Activated CD8-positive, alpha-beta memory T cell treated with anti-CD3 and anti-CD28 coated beads, Interleukin-2, amount 50 U/mL, for 1 hour (primary cell): ENCODE measurements at regions not wholly inside any gene's neighbourhood (a gene's known extent, or its start where the extent isn't known, plus 50 kb on each side); places are given as distances from the start of the nearest gene placed in this dataset.
"Not testable (repeated sequence)": the region's sequence is repeated elsewhere in the genome, so short reads cannot be mapped to it uniquely, and the experiment has no call there.

Experiments
- DNase-seq: peaks from one replicate; pipeline ENCODE4 v3.0.0-alpha.2; 2020; ENCODE audit errors: extremely low read depth

GRCh38 chr11:69950120-69950519 is 128.0 kb upstream of the ANO1 start:
- DNase-seq = no peak

- no peak for DNase-seq
These were observed 127.5 kb upstream of the ANO1 start for GRCh38 chr11:69950621-69951020.

DNA sequence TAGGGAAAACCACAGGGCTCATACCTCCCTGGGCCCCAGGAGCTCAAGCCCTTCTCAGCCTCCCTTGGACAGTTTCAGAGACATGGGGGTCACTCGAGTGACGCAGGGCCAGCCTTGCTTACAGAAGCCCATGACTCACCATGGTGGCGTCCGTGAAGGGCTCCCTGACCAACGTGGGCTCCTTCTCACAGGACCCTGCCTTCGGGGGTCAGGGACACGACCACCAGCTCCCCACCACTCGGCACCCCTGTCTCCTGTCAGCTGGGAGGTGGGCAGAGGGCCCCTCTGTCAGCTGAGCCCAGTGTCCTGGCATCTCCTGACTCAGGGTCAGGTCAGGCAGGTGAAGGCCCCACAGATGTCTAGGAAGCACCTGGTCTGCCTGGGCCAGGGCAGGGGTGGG is 126.3 kb upstream of the ANO1 start:
- no peak for DNase-seq

DNA sequence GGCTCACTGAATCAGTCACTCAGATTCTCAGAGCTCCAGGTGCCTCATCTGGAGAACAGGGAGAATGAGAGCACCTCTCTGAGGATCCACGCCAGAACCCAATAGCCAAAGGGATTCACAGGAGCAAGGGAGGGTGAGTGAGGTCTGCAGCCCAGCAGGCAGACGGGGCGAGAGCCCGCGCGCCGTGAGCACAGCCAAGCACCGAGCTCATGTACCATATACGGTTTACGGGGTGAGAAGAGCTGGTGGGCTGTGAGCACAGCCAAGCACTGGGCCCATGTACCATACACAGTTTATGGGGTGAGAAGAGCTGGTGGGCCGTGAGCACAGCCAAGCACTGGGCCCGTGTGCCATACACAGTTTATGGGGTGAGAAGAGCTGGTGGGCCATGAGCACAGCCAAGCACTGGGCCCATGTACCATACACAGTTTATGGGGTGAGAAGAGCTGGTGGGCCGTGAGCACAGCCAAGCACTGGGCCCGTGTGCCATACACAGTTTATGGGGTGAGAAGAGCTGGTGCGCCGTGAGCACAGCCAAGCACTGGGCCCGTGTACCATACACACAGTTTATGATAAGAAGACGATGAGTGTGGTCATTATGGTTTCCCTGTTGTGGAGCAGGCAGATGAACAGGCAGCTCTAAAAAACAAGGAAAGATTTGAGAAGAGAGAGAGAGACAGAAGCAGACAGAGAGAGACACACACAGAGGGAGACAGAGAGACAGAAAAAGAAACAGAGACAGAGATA is 125.7 kb upstream of the ANO1 start:
- DNase-seq = not testable (repeated sequence)

- no peak for DNase-seq
These were observed 124.8 kb upstream of the ANO1 start for GRCh38 chr11:69953356-69953755.

DNA sequence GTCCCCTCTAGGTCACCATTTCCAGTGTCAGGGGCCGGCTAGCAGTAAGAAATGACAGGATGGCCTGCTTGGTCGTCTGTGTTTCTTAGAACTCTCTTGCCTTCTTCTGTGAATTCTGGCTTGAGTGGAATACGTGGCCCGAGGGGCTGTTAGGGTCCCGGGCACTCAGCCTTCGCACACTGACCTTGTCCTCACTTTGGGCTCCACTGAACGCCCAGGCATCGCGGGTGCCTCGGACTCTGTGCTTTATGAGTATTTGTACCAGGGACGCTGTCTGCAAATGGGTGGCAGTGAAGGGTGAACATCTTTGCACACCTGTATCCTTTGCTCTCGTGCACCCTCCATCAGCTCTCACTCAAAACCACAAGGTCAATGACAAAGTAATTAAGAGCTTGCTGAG is 123.4 kb upstream of the ANO1 start:
- DNase-seq = no peak

GRCh38 chr11:69956669-69957190 is 121.4 kb upstream of the ANO1 start:
- DNase-seq = no peak

DNA sequence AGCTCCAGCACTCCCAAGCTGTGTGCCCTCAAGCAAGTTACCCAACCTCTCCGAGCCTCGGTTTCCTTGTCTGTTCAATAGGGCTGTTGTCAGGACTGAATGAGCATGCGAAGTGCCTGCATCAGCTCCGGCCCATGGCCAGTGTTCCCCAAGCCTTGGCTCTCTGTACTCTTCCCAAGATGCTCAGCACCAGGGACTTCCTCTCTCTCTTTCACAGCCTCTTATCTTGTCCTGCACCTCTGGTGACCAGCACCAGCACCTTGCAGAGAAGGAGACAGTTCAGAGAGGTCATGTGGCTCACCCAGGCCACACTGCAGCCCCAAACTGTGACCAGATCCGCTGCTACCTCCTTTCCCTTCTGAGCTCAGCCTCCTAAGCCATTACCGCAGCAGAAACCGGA is 120.3 kb upstream of the ANO1 start:
- no peak for DNase-seq

GRCh38 chr11:69958308-69958707 is 119.8 kb upstream of the ANO1 start:
- DNase-seq = no peak

DNA sequence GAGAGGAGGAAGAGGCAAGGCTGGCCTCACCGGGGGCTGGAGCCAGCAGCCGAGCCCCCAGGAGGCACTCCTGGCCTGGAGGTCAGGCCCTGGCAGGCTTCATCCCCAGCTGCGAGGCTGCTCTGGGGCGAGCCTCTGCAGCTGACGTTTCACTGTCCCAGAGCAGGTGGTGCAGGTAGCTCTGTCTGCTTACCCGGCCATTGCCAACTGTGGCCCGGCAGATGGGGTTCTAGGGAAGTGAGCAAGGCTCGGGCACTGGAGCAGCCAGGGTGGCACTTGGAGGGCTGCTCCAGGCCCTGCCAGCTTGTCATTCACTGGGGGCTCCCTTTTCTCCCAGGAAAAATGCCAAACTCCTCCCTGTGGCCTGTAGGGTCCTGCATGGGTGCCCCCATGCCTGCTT is 118.7 kb upstream of the ANO1 start:
- no peak for DNase-seq

DNA sequence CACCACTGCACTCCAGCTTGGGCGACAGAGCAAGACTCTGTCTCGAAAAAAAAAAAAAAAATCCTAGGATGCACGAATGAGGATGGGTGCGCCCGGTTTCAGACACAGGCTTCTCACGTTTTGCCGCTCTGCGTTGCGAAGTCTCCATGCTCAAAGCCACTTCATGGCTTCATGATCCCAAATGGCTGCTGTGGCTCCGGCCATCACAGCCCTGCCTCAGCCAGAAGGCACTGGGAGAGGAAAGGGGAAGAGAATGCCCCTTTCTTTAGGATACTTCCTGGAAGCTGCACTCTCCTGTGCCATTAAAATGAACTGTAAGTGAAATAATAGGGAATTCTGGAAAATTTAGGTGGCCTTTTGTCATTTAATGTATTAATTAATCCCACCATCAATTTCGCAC is 116.4 kb upstream of the ANO1 start:
- no peak for DNase-seq

DNA sequence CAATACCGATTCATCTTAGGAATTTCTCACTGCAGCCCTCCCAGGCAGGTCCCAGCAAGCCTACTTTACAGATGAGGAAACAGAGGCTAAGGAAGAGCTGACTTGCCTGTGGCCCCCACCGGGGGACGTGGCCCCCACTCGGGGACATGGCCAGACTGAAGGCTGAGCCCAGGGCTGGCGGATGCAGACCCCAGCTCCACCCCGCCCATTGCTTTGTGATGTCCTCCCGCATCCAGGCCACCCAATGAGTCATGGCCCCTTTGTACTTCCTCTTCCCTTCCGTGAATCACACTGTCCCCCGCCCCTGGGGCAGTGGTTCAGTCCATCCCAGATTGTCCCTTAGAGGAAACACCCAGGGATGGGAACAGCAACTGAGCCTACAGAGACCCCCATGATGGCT is 116.0 kb upstream of the ANO1 start:
- no peak for DNase-seq

DNA sequence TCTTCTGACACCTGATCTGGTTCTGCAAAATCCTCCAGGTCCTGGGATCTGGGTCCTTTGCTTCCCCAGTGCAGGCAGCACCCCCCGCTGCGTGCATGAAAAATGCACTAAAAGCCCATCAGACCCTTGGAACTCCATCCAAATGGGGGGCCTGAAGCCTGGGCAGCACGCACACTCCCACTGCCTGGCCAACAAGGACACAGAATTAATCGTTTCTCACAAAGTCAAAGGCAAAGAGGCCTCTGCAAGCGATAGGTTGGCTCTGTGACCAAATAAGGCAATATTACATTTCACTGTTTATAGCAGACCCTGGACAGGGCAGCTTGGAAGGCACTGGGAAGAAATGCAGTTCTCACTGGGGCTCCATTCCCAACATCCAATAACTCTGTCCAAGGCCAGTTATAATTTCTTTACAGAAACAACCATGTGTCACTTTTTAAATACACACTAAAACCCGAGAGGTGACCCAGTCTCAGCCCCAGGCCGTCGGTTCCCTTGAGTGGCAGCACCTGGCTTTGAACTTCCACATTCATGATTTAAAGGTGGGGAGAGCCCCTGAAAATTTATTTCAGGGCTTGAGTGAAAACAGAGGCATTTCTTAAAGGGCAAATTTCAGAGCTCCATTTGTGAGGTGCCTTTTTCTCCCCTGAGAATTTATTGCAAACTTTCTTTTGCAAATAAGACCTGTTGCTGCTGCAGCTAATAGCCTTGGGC is 114.4 kb upstream of the ANO1 start:
- DNase-seq = no peak

DNA sequence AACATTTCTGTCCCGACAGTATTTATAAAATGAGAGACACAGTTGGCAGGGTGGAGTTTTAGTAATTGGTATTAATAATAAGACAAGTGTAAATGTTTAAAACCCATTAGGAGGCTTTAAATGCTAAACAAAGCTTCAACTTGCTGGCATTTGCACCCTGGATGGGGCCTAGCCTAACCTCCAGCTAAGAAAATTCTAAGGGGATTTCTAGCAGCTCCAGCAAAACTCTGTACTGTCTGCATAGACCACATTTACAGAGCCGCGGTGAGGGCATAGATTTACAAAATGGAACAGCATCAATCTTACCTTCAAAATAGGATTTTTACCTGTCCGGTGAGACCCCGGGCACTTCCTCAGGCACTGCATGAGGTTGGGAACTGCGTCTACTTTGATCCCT is 113.9 kb upstream of the ANO1 start:
- DNase-seq = no peak

GRCh38 chr11:69965821-69966582 is 112.1 kb upstream of the ANO1 start:
- no peak for DNase-seq

- DNase-seq = no peak
These were observed 111.6 kb upstream of the ANO1 start for GRCh38 chr11:69966583-69966835.

DNA sequence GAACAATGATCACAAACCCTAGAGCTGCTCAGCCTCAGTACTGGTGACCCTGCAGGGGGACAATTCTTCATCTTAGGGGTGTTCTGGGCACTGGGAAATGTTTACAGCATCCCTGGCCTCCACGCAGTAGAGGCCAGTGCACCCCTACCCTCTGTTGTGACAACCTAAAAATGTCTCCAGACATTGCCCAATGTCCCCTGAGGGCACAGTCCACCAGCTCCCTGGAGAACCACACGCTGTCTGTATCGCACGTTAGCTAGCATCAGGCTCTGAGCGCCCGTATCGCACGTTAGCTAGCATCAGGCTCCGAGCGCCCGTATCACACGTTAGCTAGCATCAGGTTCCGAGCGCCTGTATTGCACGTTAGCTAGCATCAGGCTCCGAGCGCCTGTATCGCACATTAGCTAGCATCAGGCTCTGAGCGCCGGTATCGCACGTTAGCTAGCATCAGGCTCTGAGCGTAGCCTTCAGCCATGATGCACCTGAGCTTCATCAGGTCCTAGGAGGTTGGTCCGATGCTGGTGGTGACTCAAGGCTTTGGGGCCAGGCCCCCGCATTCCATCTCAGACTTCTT is 111.1 kb upstream of the ANO1 start:
- no peak for DNase-seq

DNA sequence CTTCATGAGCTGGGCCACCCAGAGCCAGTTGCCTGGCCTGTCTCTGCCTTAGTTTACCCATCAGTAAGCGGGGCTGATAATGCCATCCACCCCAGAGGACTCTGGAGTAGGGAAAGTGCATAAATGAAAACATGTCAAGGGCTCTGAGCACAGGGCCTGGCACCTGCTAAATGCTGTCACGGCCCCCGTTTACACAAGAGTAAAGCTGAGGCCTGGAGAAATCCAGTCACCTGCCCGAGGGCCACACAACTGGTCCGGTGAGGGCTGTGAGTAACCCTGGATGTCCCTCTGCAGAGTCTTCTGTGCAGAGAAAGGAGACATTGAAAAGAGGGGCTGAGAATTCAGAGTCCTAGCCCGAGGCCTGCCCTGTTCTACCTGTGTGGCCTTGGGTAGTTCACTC is 110.6 kb upstream of the ANO1 start:
- no peak for DNase-seq

- DNase-seq = no peak
These were observed 109.4 kb upstream of the ANO1 start for GRCh38 chr11:69968396-69969347.

DNA sequence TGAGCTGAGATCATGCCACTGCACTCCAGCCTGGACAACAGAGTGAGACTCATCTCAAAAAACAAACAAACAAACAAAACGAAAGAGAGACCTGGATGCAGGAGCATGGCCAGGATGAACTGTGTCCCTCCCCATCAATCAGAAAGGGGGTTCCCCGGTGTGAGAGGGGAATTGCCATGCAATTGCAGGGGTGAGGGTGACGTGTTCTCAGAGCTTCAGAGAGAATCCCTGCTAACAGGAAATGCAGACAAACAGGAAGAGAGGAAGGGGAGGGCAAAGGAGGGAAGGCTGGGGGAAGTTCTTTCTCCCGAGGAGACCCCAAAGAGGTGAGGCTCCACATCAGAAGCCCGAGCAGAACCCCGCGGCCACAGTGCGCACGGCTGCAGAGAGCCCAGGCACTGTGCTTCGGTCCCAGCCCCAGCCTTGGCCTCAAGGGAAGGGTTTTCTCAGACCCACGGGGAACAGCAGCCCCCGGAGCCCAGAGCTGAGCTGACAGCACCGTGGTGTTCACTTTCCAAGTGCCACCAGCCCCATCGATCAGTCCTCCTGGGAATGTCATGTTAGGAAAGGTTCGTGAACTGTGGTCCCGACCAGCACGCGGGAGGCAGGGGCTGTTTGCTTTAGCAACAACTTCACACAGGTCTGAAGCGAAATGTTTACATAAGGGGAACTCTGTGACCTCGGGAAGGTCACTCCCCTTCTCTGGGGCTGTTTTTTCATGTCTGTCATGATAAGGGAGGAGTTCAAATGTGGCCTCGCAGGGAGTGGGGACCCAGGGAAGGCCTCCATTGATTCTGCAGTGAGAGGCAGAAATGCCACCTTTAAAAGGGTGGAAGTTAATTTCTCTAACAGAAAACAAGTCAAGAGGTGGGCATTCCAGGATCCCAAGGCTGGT is 108.0 kb upstream of the ANO1 start:
- DNase-seq = no peak
